Left renal pelvis (tissue), 4 donors: ENCODE measurements at regions not wholly inside any gene's neighbourhood (a gene's known extent, or its start where the extent isn't known, plus 50 kb on each side); places are given as distances from the start of the nearest gene placed in this dataset.
"Not testable (repeated sequence)": the region's sequence is repeated elsewhere in the genome, so short reads cannot be mapped to it uniquely, and the experiment has no call there.

Experiments used
- DNase-seq, 4 donors: peaks; one replicate each; pipeline ENCODE4 v3.0.0-alpha.2; 2013; ENCODE audit warnings: low read depth in 4 of 4, low spot score in 3 of 4

GRCh38 chr10:117458571-117458970, 83.3 kb upstream of the PDZD8 start:
- DNase-seq, result no peak

GRCh38 chr10:117457932-117458331, 82.7 kb upstream of the PDZD8 start:
- no peak for DNase-seq

GRCh38 chr10:117457071-117457810, 82.0 kb upstream of the PDZD8 start:
- no peak for DNase-seq

GRCh38 chr10:117455346-117455745, 80.1 kb upstream of the PDZD8 start:
- no peak for DNase-seq

- DNase-seq, result no peak
These were observed 79.3 kb upstream of the PDZD8 start for GRCh38 chr10:117454502-117454901.

- DNase-seq, result not testable (repeated sequence)
These were observed 78.2 kb upstream of the PDZD8 start for GRCh38 chr10:117453484-117453883.

GRCh38 chr10:117450940-117451339, 75.7 kb upstream of the PDZD8 start:
- no peak for DNase-seq

GRCh38 chr10:117449636-117450035, 74.4 kb upstream of the PDZD8 start:
- DNase-seq, result no peak

- DNase-seq, result no peak
These were observed 73.6 kb upstream of the PDZD8 start for GRCh38 chr10:117448802-117449201.

GRCh38 chr10:117445992-117446391, 70.8 kb upstream of the PDZD8 start:
- no peak for DNase-seq

GRCh38 chr10:117444497-117445040, 69.3 kb upstream of the PDZD8 start:
- DNase-seq, result no peak

GRCh38 chr10:117443686-117444041, 68.4 kb upstream of the PDZD8 start:
- DNase-seq, result no peak

GRCh38 chr10:117442944-117443685, 67.9 kb upstream of the PDZD8 start:
- DNase-seq, result peak; percentile 46 to 64 (median 50)

GRCh38 chr10:117442521-117442920, 67.3 kb upstream of the PDZD8 start:
- DNase-seq, result no peak

- DNase-seq, result no peak
These were observed 66.7 kb upstream of the PDZD8 start for GRCh38 chr10:117441812-117442443.

- DNase-seq, result no peak
These were observed 66.1 kb upstream of the PDZD8 start for GRCh38 chr10:117441361-117441760.

- no peak for DNase-seq
These were observed 64.1 kb upstream of the PDZD8 start for GRCh38 chr10:117439243-117439912.

- DNase-seq, result no peak
These were observed 57.6 kb upstream of the PDZD8 start for GRCh38 chr10:117432866-117433265.

GRCh38 chr10:117431160-117431559, 55.9 kb upstream of the PDZD8 start:
- no peak for DNase-seq

GRCh38 chr10:117430535-117430934, 55.3 kb upstream of the PDZD8 start:
- DNase-seq, result not testable (repeated sequence)
